A204.1 (cell line): ENCODE measurements at regions not wholly inside any gene's neighbourhood (a gene's known extent, or its start where the extent isn't known, plus 50 kb on each side); places are given as distances from the start of the nearest gene placed in this dataset.
"Not testable (repeated sequence)": the region's sequence is repeated elsewhere in the genome, so short reads cannot be mapped to it uniquely, and the experiment has no call there.

Experiments used
- FAIRE-seq: peaks from 2 replicates; lab custom pipeline; 2012; peaks lifted over from hg19 to GRCh38; lab: Jason Lieb, UNC

GRCh38 chr17:20771104-20771503 is 191.6 kb downstream of the CDRT15L2 start:
- FAIRE-seq = no peak

- no peak for FAIRE-seq
Measured at GRCh38 chr17:20774472-20775135, 195.1 kb downstream of the CDRT15L2 start.

- no peak for FAIRE-seq
Measured at GRCh38 chr17:20775331-20775730, 195.8 kb downstream of the CDRT15L2 start.

- no peak for FAIRE-seq
Measured at GRCh38 chr17:20779521-20779920, 200.0 kb downstream of the CDRT15L2 start.

- no peak for FAIRE-seq
Measured at GRCh38 chr17:20781260-20781659, 201.7 kb downstream of the CDRT15L2 start.

- FAIRE-seq = not testable (repeated sequence)
Measured at GRCh38 chr17:20781869-20782268, 202.3 kb downstream of the CDRT15L2 start.

GRCh38 chr17:20783091-20783490 is 203.6 kb downstream of the CDRT15L2 start:
- FAIRE-seq = no peak

GRCh38 chr17:20784100-20784665 is 204.7 kb downstream of the CDRT15L2 start:
- no peak for FAIRE-seq

- no peak for FAIRE-seq
Measured at GRCh38 chr17:20787281-20787680, 207.8 kb downstream of the CDRT15L2 start.

- no peak for FAIRE-seq
Measured at GRCh38 chr17:20791626-20792025, 212.1 kb downstream of the CDRT15L2 start.

GRCh38 chr17:20794532-20794931 is 215.0 kb downstream of the CDRT15L2 start:
- FAIRE-seq = not testable (repeated sequence)

GRCh38 chr17:20797292-20797691 is 217.8 kb downstream of the CDRT15L2 start:
- no peak for FAIRE-seq

- no peak for FAIRE-seq
Measured at GRCh38 chr17:20800146-20800545, 220.6 kb downstream of the CDRT15L2 start.

GRCh38 chr17:20805751-20806150 is 226.2 kb downstream of the CDRT15L2 start:
- FAIRE-seq = no peak

GRCh38 chr17:20807566-20807965 is 228.0 kb downstream of the CDRT15L2 start:
- FAIRE-seq = not testable (repeated sequence)

GRCh38 chr17:20815410-20815809 is 227.4 kb downstream of the USP22 start:
- not testable (repeated sequence) for FAIRE-seq

- no peak for FAIRE-seq
Measured at GRCh38 chr17:20823905-20824304, 218.9 kb downstream of the USP22 start.

- no peak for FAIRE-seq
Measured at GRCh38 chr17:20825539-20825938, 217.3 kb downstream of the USP22 start.

GRCh38 chr17:20840453-20840852 is 202.4 kb downstream of the USP22 start:
- not testable (repeated sequence) for FAIRE-seq

GRCh38 chr17:20840987-20841865 is 201.6 kb downstream of the USP22 start:
- not testable (repeated sequence) for FAIRE-seq

- FAIRE-seq = not testable (repeated sequence)
Measured at GRCh38 chr17:20842012-20842411, 200.8 kb downstream of the USP22 start.

- FAIRE-seq = not testable (repeated sequence)
Measured at GRCh38 chr17:20843261-20843660, 199.6 kb downstream of the USP22 start.
